Retinal pigment epithelial cell (primary cell): ENCODE measurements at regions not wholly inside any gene's neighbourhood (a gene's known extent, or its start where the extent isn't known, plus 50 kb on each side); places are given as distances from the start of the nearest gene placed in this dataset.

ENCODE experiments used
- DNase-seq: peaks from one replicate; pipeline ENCODE4 v3.0.0-alpha.2; 2010; ENCODE audit warnings: low read depth
- H3K4me3 ChIP-seq: 2 replicates; pipeline ENCODE4 v1.5.1; 2011; ENCODE audit warnings: mild to moderate bottlenecking, low read length, control low read depth, moderate library complexity
- TF ChIP-seq, protein P1 (sequence below): conservative IDR thresholded peaks from 2 replicates; pipeline ENCODE4 v1.5.1; 2011; ENCODE audit warnings: low read depth, low read length, control low read depth, inconsistent platforms

DNA sequence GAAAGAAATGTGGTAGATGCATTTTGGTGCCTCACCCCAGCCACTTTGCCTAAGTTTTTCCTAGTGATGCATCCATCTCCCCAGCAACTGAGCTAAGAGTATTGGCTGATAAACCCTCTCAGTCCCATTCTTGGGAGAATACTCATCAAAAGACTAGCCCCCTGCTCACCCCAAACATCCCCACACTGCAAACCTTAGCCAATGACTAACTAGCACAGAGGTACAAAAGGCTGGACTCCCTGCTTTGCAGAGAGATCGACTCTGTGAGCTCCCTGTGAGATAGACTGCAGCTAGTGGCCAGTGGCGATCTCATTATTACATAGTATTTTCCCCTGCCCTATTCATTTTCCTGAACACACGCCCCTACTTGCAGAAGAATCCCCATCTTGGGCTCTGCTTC is 155.3 kb downstream of the HHIPL2 start:
- H3K4me3 ChIP-seq = no peak overlapping the region
- DNase-seq = no peak
- TF ChIP-seq, protein P1, sequence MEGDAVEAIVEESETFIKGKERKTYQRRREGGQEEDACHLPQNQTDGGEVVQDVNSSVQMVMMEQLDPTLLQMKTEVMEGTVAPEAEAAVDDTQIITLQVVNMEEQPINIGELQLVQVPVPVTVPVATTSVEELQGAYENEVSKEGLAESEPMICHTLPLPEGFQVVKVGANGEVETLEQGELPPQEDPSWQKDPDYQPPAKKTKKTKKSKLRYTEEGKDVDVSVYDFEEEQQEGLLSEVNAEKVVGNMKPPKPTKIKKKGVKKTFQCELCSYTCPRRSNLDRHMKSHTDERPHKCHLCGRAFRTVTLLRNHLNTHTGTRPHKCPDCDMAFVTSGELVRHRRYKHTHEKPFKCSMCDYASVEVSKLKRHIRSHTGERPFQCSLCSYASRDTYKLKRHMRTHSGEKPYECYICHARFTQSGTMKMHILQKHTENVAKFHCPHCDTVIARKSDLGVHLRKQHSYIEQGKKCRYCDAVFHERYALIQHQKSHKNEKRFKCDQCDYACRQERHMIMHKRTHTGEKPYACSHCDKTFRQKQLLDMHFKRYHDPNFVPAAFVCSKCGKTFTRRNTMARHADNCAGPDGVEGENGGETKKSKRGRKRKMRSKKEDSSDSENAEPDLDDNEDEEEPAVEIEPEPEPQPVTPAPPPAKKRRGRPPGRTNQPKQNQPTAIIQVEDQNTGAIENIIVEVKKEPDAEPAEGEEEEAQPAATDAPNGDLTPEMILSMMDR = no peak

DNA sequence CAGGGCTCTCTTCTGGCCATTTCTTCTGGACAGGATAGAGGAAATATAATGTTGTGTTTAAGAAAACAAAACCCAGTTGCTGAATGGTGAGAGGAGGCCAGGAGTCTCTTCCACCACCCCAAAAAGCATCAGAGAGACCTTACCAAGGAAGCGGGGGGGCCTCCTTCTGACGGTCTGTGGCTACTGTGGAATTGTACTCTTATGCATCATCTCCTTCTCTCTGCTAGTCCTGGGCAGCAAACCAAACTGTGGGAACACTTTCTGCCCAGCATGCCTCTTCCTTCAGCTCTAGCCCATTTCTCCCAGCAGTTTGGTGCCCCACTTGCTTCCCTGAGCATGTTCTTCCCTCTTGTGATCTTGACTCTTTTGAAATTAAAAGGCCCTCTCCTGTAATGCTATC is 157.7 kb downstream of the HHIPL2 start:
- TF ChIP-seq, protein P1 = no peak
- H3K4me3 ChIP-seq = no peak overlapping the region
- no peak for DNase-seq

DNA sequence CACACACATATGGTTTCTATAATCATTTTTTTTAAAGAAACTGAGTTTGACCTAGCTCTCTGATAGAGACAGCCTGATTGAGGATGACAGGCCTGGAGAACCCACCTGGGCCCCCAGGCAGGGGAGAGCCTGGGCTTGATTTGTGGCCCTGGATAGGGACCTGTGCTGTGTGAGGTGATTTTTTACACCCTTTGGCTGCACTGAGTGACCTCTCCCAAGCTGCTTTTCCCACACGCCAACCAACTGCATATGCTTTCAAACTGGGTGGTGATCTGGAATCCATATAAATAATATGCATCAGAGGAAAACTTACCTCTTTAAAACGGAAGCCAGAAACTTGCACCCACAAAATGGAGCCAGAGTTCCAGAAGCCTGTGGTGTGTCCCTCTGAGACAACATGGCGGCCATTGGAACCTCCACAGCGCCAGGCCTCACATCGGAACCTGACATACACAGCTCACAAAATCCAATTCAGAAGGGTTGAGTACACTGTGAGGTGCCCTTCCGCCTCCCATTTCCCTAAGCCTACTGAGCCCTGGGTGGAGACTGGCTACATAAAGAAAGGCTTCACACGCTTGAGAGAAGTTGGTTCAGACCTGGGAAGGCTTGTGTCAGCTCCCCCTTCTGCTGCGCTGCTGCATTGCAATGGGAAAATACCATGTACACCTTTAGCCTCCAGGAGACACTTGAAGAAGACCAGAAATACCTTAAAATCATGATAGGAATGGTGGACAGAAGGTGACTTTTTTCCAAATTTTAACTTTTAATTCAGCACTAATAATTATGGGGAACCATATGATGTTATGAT is 160.7 kb downstream of the HHIPL2 start:
- TF ChIP-seq, protein P1 = peak; percentile 49
- DNase-seq = no peak
- H3K4me3 ChIP-seq = no peak overlapping the region

GRCh38 chr1:222385955-222386354 is 161.9 kb downstream of the HHIPL2 start:
- DNase-seq = no peak
- TF ChIP-seq, protein P1 = no peak
- no peak overlapping the region for H3K4me3 ChIP-seq

DNA sequence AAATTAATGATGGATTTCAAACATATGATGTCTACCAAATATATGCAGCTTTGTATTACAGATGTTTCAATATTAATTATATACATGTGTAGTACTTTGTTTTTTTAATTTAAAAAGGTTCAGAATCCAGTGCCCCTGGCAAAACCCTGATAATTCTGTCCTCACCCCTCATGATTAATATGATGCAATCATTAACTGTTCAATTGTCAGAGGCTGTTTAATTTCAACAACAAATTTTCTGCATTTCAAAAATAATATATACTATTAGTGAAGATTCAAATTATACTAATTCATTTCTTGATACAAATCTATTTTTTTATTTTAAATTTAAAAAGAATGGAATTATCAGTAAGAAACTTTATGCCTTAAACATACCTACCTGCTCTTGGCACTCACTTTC is 162.6 kb downstream of the HHIPL2 start:
- H3K4me3 ChIP-seq = no peak overlapping the region
- TF ChIP-seq, protein P1 = no peak
- no peak for DNase-seq

DNA sequence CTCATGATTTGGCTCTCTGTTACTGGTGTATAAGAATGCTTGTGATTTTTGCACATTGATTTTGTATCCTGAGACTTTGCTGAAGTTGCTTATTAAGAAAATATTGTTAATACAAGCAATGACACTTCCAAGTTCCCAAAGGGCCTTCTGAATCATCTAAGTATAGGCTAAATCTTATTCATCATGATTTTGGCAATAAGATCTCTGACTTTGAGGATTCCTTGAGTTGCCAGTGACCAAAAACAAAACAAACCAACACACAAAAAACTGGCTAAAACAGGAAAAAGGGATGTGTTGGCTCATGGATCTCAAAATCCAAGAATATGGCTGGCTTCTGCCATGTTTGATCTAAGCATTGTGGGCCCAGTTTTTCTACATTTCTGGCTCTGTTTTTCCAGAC is 163.4 kb downstream of the HHIPL2 start:
- TF ChIP-seq, protein P1 = no peak
- H3K4me3 ChIP-seq = no peak overlapping the region
- DNase-seq = no peak

GRCh38 chr1:222382171-222382570 is 165.7 kb downstream of the HHIPL2 start:
- DNase-seq = no peak
- no peak overlapping the region for H3K4me3 ChIP-seq
- TF ChIP-seq, protein P1 = no peak
